Thymus (tissue), 11 donors: ENCODE measurements at regions not wholly inside any gene's neighbourhood (a gene's known extent, or its start where the extent isn't known, plus 50 kb on each side); places are given as distances from the start of the nearest gene placed in this dataset.

Source experiments
- DNase-seq, 9 donors: peaks; one replicate each; pipeline ENCODE4 v3.0.0-alpha.2; 2013; ENCODE audit warnings: low spot score in 9 of 9, low read depth in 6 of 9, missing footprints in 1 of 9
- H3K27ac ChIP-seq, 2 donors: one replicate each; pipeline ENCODE4 v1.5.1; 2013; ENCODE audit warnings: control low read depth in 1 of 2, low read depth in 1 of 2, low read length in 1 of 2, mild to moderate bottlenecking in 1 of 2, moderate library complexity in 1 of 2
- H3K27me3 ChIP-seq, 2 donors: one replicate each; pipeline ENCODE4 v1.5.1; 2013; ENCODE audit warnings: low read length in 1 of 2; ENCODE audit not compliant: control insufficient read depth in 2 of 2, insufficient read depth in 1 of 2
- H3K36me3 ChIP-seq, 2 donors: one replicate each; pipeline ENCODE4 v1.5.1; 2013; ENCODE audit warnings: low read length in 1 of 2, mild to moderate bottlenecking in 1 of 2, moderate library complexity in 1 of 2; ENCODE audit not compliant: control insufficient read depth in 2 of 2, insufficient read depth in 2 of 2
- H3K4me1 ChIP-seq, 2 donors: one replicate each; pipeline ENCODE4 v1.5.1; 2013; ENCODE audit warnings: low read length in 2 of 2; ENCODE audit not compliant: control insufficient read depth in 2 of 2, insufficient read depth in 2 of 2
- H3K4me3 ChIP-seq, 2 donors: one replicate each; pipeline ENCODE4 v1.5.1; 2013; ENCODE audit warnings: low read length in 2 of 2, control low read depth in 1 of 2, mild to moderate bottlenecking in 1 of 2
- H3K9me3 ChIP-seq, 2 donors: one replicate each; pipeline ENCODE4 v1.5.1; 2013; ENCODE audit warnings: low read length in 1 of 2, mild to moderate bottlenecking in 1 of 2; ENCODE audit not compliant: control insufficient read depth in 2 of 2, insufficient read depth in 1 of 2
- WGBS: extraction: QIAGEN DNeasy Blood & Tissue Kit; methylation state at CpG from one replicate; pipeline ENCODE4 v1.1.7; 2013; 5-methylcytosine and 5-hydroxymethylcytosine counted together
- donor health status: healthy.

DNA sequence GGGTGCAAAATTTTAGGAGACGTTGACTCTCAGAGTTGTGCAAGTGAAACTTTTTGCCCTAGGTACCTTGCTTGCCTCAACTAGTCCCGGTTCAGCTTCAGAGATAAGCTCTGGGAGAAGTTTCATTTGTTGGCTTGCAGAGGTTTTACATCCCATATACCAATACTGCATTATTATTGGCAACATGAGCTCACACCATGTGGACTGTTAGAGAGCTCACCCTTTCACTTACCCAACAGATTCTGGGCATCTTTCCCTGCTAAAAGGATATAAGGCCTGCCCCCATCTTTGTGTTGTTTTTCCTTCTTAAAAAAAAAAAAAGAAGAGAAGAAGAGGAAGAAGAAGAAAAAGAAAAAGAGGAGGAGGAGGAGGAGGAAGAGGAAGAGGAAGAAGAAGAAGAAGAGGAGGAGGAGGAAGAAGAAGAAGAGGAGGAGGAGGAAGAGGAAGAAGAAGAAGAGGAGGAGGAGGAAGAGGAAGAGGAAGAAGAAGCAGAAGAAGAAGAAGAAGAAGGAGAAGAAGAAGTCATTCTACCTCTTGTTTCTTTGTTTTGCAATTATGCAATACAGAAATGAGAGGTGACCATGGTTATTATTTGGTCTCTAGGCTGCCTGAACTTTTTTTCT is 292.6 kb upstream of the IRX3 start:
- Histone ChIP-seq H3K4me3 (no peak overlapping the region), H3K27ac (no peak overlapping the region), H3K36me3 (no peaks in the 10 kb centered on the region), H3K4me1 (no peaks in the 10 kb centered on the region), H3K9me3 (no peaks in the 10 kb centered on the region), H3K27me3 (peaks cover 0 to 27% of the 10 kb centered on the region in 2 donors)
- no peak for DNase-seq
- WGBS, result 80% methylated on average over 2 of the region's 2 CpGs

DNA sequence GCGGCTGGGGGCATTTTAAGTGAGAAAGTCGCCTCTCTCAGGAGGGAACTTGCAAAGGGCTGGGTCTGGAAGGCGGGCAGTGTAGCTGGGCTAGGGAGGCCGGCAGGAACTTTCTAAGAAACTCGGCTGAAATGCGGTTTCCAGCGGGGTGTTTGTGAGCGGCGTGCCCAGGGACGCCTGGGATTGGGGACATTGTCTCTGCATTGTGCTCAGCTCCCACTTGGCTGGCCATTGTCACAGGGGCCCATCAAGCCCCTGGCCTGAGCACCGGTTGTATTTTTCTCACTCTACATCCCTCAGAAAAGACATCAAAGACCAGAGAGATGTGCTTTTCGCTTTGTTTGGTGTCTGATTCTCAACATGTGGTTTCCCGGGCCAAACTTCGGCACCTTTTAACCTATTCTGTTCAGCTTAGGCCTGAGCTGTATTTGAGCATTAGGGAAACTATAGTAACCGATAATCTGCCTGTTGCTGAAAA is 291.1 kb upstream of the IRX3 start:
- DNase-seq, result no peak

DNA sequence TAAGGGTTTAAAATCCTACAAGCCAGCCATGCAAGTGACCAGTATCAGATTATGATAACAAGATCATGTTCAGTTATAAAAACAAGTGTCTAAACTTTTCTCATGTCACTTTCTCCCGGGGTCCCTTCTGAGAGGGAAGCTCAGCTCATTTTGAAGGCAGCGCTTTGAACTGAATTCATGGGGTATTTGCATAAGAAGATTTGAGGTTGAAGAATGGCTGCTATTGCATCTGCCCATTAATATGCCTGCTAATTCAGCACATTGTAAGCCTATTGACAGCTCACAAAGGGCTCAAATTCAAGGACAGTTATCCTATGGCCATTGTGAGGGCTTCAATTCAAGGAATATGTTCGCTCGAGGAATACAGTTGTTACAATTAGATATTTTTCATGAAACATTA is 290.2 kb upstream of the IRX3 start:
- H3K4me3 ChIP-seq, result no peak overlapping the region
- WGBS, result 77% methylated on average over 4 of the region's 4 CpGs
- no peaks in the 10 kb centered on the region for H3K36me3 ChIP-seq

More for the DNA sequence above, 291.1 kb upstream of the IRX3 start:
- no peak overlapping the region for H3K27ac ChIP-seq
- WGBS, result 20% methylated on average over 15 of the region's 15 CpGs
- H3K4me1 ChIP-seq, result no peaks in the 10 kb centered on the region
- no peak overlapping the region for H3K4me3 ChIP-seq
- H3K9me3 ChIP-seq, result no peaks in the 10 kb centered on the region
- no peaks in the 10 kb centered on the region for H3K36me3 ChIP-seq
- H3K27me3 ChIP-seq, result peaks cover 0 to 27% of the 10 kb centered on the region in 2 donors

DNA sequence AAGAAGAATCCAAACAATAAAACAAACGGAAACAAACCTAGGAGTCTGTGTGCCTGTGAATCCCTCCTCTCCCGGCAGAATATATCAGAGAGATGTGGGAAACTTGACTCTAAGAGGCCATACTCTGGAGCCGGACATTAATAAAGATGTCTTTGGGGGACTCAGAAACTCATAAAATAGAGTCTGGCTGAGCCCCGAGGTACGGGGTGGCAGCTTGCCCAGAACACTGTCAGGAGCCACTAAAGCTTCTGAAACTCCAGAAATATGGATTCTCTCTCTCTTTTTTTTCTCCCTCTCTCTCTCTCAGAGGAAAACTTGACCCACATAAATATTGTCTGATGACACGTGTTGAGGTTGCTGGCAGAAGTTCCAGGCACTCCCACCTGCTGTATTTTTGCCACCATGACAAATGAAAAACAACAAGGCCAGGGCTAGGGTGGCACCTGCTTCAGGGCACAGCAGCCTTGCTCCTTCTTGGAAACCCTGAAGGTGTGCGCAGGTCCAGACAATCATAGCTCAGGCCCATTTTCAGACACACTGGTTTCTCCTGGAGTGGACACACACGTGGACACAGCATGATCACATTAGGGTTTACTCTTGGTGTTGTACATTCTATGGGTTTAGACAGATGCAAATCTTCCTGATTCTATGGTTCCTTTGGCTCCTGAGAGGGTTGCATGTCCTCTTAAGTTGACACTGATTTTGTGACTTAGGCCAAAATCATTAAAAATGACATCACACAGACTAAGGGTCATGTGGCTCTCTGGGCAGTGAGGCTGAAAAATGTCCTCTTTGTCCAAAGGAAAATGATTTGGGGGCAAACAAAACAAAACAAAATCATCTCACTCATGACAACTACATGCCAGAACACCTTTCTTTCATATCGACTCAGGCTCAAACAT is 282.6 kb upstream of the IRX3 start:
- Histone ChIP-seq H3K4me3 (no peak overlapping the region), H3K27ac (no peak overlapping the region), H3K36me3 (no peaks in the 10 kb centered on the region), H3K9me3 (no peaks in the 10 kb centered on the region), H3K4me1 (no peaks in the 10 kb centered on the region), H3K27me3 (no peaks in the 10 kb centered on the region)
- DNase-seq, result no peak
- WGBS, result 84% methylated on average over 9 of the region's 9 CpGs

More for the DNA sequence above, 290.2 kb upstream of the IRX3 start:
- Histone ChIP-seq H3K27me3 (peaks cover 0 to 27% of the 10 kb centered on the region in 2 donors), H3K27ac (no peak overlapping the region), H3K4me1 (no peaks in the 10 kb centered on the region), H3K9me3 (no peaks in the 10 kb centered on the region)
- no peak for DNase-seq

DNA sequence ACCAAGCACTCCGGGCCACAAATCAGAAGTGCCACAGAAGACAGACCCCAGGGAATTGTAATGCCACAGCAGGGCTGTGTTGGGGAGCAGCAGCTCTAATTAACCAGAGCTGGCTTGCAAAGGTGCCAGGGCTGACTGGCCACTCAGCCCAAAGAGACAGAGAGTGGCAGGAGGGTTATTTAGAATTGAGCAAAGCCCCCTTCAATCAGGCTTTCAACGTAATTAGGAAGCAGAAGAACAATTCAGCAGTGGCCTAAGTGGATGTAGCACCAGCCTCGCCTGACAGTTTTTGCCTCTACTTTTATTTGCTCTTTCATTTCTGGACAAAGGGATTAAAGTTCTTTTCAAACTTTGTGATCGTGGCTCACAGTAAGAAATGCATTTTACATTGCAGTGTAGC is 278.3 kb upstream of the IRX3 start:
- no peak for DNase-seq
- H3K36me3 ChIP-seq, result no peaks in the 10 kb centered on the region
- H3K4me1 ChIP-seq, result no peaks in the 10 kb centered on the region
- H3K27ac ChIP-seq, result no peak overlapping the region
- no peak overlapping the region for H3K4me3 ChIP-seq
- no peaks in the 10 kb centered on the region for H3K27me3 ChIP-seq
- no peaks in the 10 kb centered on the region for H3K9me3 ChIP-seq
- WGBS, result 79% methylated on average over 4 of the region's 4 CpGs

DNA sequence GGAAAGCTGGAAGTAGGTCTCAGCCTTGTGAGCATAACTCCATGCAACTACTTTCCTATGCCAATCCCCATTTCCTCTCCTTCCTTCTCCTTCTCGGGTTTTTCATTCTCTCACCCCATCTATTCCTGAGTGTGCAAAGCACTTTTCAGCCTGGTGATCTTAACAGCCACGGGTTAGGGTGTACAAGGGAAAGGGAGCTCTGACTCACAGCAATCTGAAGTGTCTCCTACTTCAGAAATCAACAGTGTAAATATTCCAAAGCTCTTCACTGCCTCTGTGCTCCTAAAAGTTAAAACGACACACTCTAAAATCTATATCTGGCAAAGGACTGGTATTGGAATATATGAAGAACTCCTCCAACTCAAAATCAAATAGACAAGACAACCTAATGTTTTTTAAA is 268.0 kb upstream of the IRX3 start:
- WGBS, result 83% methylated on average over 3 of the region's 3 CpGs
- DNase-seq, result no peak
- H3K9me3 ChIP-seq, result no peaks in the 10 kb centered on the region
- no peak overlapping the region for H3K27ac ChIP-seq
- H3K36me3 ChIP-seq, result no peaks in the 10 kb centered on the region
- no peak overlapping the region for H3K4me3 ChIP-seq
- H3K4me1 ChIP-seq, result no peaks in the 10 kb centered on the region
- H3K27me3 ChIP-seq, result no peaks in the 10 kb centered on the region

DNA sequence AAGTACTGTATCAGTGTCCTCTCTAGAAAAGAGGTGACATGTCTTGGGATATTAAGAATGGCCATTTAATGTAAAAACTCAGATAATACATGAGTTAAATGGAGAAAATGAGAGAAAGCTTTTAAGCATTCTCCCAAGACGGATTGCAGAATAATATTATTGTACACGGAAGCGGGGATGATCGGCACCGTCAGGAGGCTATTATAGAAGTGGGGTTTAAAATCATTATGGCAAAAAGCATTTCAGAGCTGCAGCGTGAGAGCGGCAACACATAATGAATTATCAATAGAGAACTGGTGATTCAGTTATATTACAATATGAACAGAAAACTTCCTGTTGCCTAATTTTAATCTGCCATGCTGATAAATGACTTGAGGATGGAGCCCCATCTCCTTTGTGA is 261.7 kb upstream of the IRX3 start:
- DNase-seq, result no peak
- Histone ChIP-seq H3K27me3 (peaks cover 0 to 14% of the 10 kb centered on the region in 2 donors), H3K36me3 (no peaks in the 10 kb centered on the region), H3K9me3 (no peaks in the 10 kb centered on the region), H3K4me3 (no peak overlapping the region), H3K27ac (no peak overlapping the region), H3K4me1 (no peaks in the 10 kb centered on the region)
- 96% methylated on average over 7 of the region's 7 CpGs for WGBS

DNA sequence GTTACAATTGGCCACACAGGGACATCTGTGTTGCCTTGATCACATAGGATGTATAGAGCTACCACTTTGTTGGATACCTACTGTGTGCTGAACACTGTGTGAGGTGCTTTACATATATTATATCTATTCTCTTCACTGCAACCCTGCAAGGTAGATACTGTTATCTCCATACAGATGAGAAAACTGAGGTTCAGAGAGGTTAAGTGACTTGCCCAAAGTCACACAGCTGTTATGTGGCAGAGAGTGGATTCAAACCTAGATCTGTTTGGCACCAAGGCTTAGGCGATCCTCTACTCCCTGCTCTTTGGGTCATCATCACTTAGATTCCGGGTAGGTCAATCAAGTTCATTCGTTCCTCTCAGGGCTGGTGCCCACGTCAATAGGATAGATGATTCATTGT is 260.5 kb upstream of the IRX3 start:
- DNase-seq, result no peak
- H3K4me3 ChIP-seq, result no peak overlapping the region
- 96% methylated on average over 4 of the region's 4 CpGs for WGBS
- no peaks in the 10 kb centered on the region for H3K36me3 ChIP-seq
- no peaks in the 10 kb centered on the region for H3K9me3 ChIP-seq
- peaks cover 0 to 14% of the 10 kb centered on the region in 2 donors for H3K27me3 ChIP-seq
- no peak overlapping the region for H3K27ac ChIP-seq
- H3K4me1 ChIP-seq, result no peaks in the 10 kb centered on the region

DNA sequence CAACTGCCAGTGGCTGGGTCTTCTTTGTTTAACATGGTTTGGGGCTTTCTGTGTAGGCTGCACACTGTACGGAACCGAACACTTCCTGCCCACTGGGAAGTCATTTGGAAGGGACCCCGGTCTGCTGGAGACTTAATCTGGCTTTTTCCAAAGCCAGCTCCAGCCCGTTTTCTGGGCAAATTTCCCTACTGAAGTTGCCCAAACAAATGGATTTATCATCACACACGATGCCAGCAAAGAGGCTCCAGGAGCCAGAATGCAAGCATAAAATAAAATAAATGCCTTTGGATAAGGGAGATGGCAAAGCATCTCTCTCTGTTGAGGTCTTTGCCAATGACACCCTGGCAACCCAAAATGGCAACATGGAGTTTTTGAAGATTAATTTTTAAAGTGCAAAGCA is 259.9 kb upstream of the IRX3 start:
- Histone ChIP-seq H3K27me3 (peaks cover 0 to 14% of the 10 kb centered on the region in 2 donors), H3K4me3 (no peak overlapping the region), H3K27ac (no peak overlapping the region), H3K9me3 (no peaks in the 10 kb centered on the region), H3K36me3 (no peaks in the 10 kb centered on the region), H3K4me1 (no peaks in the 10 kb centered on the region)
- DNase-seq, result no peak
- 75% methylated on average over 5 of the region's 5 CpGs for WGBS
